GM18909 (cell line): ENCODE measurements at regions not wholly inside any gene's neighbourhood (a gene's known extent, or its start where the extent isn't known, plus 50 kb on each side); places are given as distances from the start of the nearest gene placed in this dataset.

Source experiments
- ATAC-seq: cut with Tn5 transposase; IDR thresholded peaks from one replicate; pipeline ENCODE4 v1.9.1; 2021; ENCODE audit warnings: mild to moderate bottlenecking; ENCODE audit not compliant: unreplicated experiment, poor library complexity

GRCh38 chr9:29939559-29939958 is 2366.3 kb upstream of the C9orf72 start:
- ATAC-seq: no peak

- ATAC-seq: no peak
Measured at GRCh38 chr9:29945012-29945411, 2371.7 kb upstream of the C9orf72 start.

GRCh38 chr9:29958469-29958868 is 2385.2 kb upstream of the C9orf72 start:
- no peak for ATAC-seq

- ATAC-seq: no peak
Measured at GRCh38 chr9:29965834-29966233, 2392.6 kb upstream of the C9orf72 start.

- ATAC-seq: no peak
Measured at GRCh38 chr9:29966247-29966646, 2393.0 kb upstream of the C9orf72 start.

GRCh38 chr9:29968831-29969230 is 2395.6 kb upstream of the C9orf72 start:
- ATAC-seq: no peak

- no peak for ATAC-seq
Measured at GRCh38 chr9:29969408-29969807, 2396.1 kb upstream of the C9orf72 start.

- no peak for ATAC-seq
Measured at GRCh38 chr9:29969856-29970647, 2396.8 kb upstream of the C9orf72 start.

- ATAC-seq: no peak
Measured at GRCh38 chr9:29974197-29974596, 2400.9 kb upstream of the C9orf72 start.

- ATAC-seq: no peak
Measured at GRCh38 chr9:29976981-29977380, 2403.7 kb upstream of the C9orf72 start.

GRCh38 chr9:29981013-29981412 is 2403.4 kb upstream of the ACO1 start:
- ATAC-seq: no peak

- no peak for ATAC-seq
Measured at GRCh38 chr9:29999645-30000044, 2384.8 kb upstream of the ACO1 start.

- no peak for ATAC-seq
Measured at GRCh38 chr9:30010691-30011090, 2373.8 kb upstream of the ACO1 start.

- ATAC-seq: no peak
Measured at GRCh38 chr9:30012622-30013021, 2371.8 kb upstream of the ACO1 start.

- no peak for ATAC-seq
Measured at GRCh38 chr9:30015073-30015472, 2369.4 kb upstream of the ACO1 start.

- ATAC-seq: no peak
Measured at GRCh38 chr9:30020161-30020560, 2364.3 kb upstream of the ACO1 start.

GRCh38 chr9:30035761-30036160 is 2348.7 kb upstream of the ACO1 start:
- ATAC-seq: no peak

GRCh38 chr9:30036558-30036957 is 2347.9 kb upstream of the ACO1 start:
- no peak for ATAC-seq

GRCh38 chr9:30039712-30040111 is 2344.7 kb upstream of the ACO1 start:
- ATAC-seq: no peak

GRCh38 chr9:30048396-30048795 is 2336.0 kb upstream of the ACO1 start:
- no peak for ATAC-seq

GRCh38 chr9:30058463-30058862 is 2326.0 kb upstream of the ACO1 start:
- no peak for ATAC-seq

- no peak for ATAC-seq
Measured at GRCh38 chr9:30060976-30061375, 2323.5 kb upstream of the ACO1 start.
